Body of pancreas (tissue), 4 donors: ENCODE measurements at regions not wholly inside any gene's neighbourhood (a gene's known extent, or its start where the extent isn't known, plus 50 kb on each side); places are given as distances from the start of the nearest gene placed in this dataset.

Experiments
- ATAC-seq: fragments of 150-250 bp; one replicate; pipeline ENCODE4 v1.9.1; 2016
- DNase-seq, 4 donors: peaks; one replicate each; pipeline ENCODE4 v3.0.0-alpha.2; 2019
- H3K27ac ChIP-seq, 4 donors: fragments of 200-600 bp; sonication (generic); 1 replicate in 3 of 4; 2 replicates in 1 of 4; pipeline versions ENCODE4 v1.5.1 to v1.6.1; 2016 to 2019; ENCODE audit warnings: mild to moderate bottlenecking in 1 of 4, mixed read lengths in 1 of 4, moderate library complexity in 1 of 4
- H3K27me3 ChIP-seq, 2 donors: fragments of 200-600 bp; sonication (generic); one replicate each; pipeline ENCODE4 v1.6.0; 2016; ENCODE audit warnings: mild to moderate bottlenecking in 1 of 2
- H3K36me3 ChIP-seq, 2 donors: fragments of 200-600 bp; sonication (generic); replicated peaks in 1 of 2; 2 replicates each; pipeline ENCODE4 v1.5.1; 2016; ENCODE audit warnings: low read depth in 2 of 2; ENCODE audit not compliant: insufficient read depth in 1 of 2
- H3K4me1 ChIP-seq: fragments of 200-600 bp; sonication (generic); one replicate; pipeline ENCODE4 v1.6.0; 2016
- H3K4me3 ChIP-seq, 2 donors: fragments of 200-600 bp; sonication (generic); 1 replicate in 1 of 2; 2 replicates in 1 of 2; pipeline ENCODE4 v1.5.1; 2016 to 2019
- H3K9me3 ChIP-seq, 3 donors: fragments of 200-600 bp; sonication (generic); 1 replicate in 2 of 3; 2 replicates in 1 of 3; pipeline ENCODE4 v1.5.1; 2016
- CTCF ChIP-seq, 7 experiments: fragments of 450-650 bp in 4 of 7; fragments of 200-600 bp in 3 of 7; sonication (generic) in 3 of 7; IDR thresholded peaks; one replicate each; pipeline ENCODE4 v1.5.1; 2016 to 2019; ENCODE audit warnings: antibody characterized with exemption in 7 of 7
- POLR2A ChIP-seq, 3 donors: fragments of 450-650 bp; IDR thresholded peaks; one replicate each; pipeline ENCODE4 v1.6.1; 2016; ENCODE audit warnings: antibody characterized with exemption in 3 of 3, mild to moderate bottlenecking in 2 of 3
- WGBS, 2 donors: methylation state at CpG; one replicate each; pipeline ENCODE4 v1.1.5; 2017; 5-methylcytosine and 5-hydroxymethylcytosine counted together
- intact Hi-C: fragments of 100-400 bp; cut with DNase I; formaldehyde crosslinking; loops from one replicate; pipeline ENCODE4 v1.15.1; 2023

- ATAC-seq (peak; percentile 60), DNase-seq (peak; percentile 57 to 66 (median 62))
- H3K9me3 ChIP-seq, result no peaks in the 10 kb centered on the region
- H3K36me3 ChIP-seq, result no peaks in the 10 kb centered on the region
- H3K27me3 ChIP-seq, result no peaks in the 10 kb centered on the region
- intact Hi-C loops, result loop anchor here (5.0 to 10.0 kb wide), 2 partner anchors 52 to 639 kb away; no protein-coding TSS in a partner anchor
- no peaks in the 10 kb centered on the region for H3K4me1 ChIP-seq
- H3K27ac ChIP-seq, result no peak overlapping the region
- TF ChIP-seq POLR2A (IDR thresholded peaks at IDR 0.05), result no peak
- TF ChIP-seq CTCF (IDR thresholded peaks at IDR 0.05), result peak; percentile 56 to 85 (median 77)
- H3K4me3 ChIP-seq, result no peak overlapping the region
- 50 to 53% methylated on average over 11 to 12 of the region's 12 CpGs for WGBS, 2 donors
Observed at GRCh38 chr9:4366591-4367330, 66.9 kb upstream of the GLIS3 start.

- 73 to 76% methylated on average over 4 of the region's 4 CpGs for WGBS, 2 donors
- H3K27ac ChIP-seq, result no peak overlapping the region
- H3K27me3 ChIP-seq, result no peaks in the 10 kb centered on the region
- ATAC-seq, result no peak
- TF ChIP-seq CTCF (IDR thresholded peaks at IDR 0.05), result no peak
- TF ChIP-seq POLR2A (IDR thresholded peaks at IDR 0.05), result no peak
- DNase-seq, result no peak
- no peak overlapping the region for H3K4me3 ChIP-seq
- no peaks in the 10 kb centered on the region for H3K9me3 ChIP-seq
- intact Hi-C loops, result loop anchor here (5.0 to 10.0 kb wide), 2 partner anchors 50 to 638 kb away; no protein-coding TSS in a partner anchor
- H3K4me1 ChIP-seq, result no peaks in the 10 kb centered on the region
- H3K36me3 ChIP-seq, result no peaks in the 10 kb centered on the region
Observed at GRCh38 chr9:4365055-4365454, 65.2 kb upstream of the GLIS3 start.

GRCh38 chr9:4362281-4362680 lies 62.4 kb upstream of the GLIS3 start:
- H3K4me3 ChIP-seq, result no peak overlapping the region
- intact Hi-C loops, result loop anchor here (10.0 kb wide), 1 partner anchor 47 kb away; no protein-coding TSS in a partner anchor
- no peak overlapping the region for H3K27ac ChIP-seq
- H3K36me3 ChIP-seq, result no peaks in the 10 kb centered on the region
- ATAC-seq (no peak), DNase-seq (no peak)
- no peaks in the 10 kb centered on the region for H3K27me3 ChIP-seq
- no peaks in the 10 kb centered on the region for H3K9me3 ChIP-seq
- TF ChIP-seq CTCF (IDR thresholded peaks at IDR 0.05), result no peak
- 74 to 85% methylated on average over 4 of the region's 4 CpGs for WGBS, 2 donors
- no peaks in the 10 kb centered on the region for H3K4me1 ChIP-seq

DNA sequence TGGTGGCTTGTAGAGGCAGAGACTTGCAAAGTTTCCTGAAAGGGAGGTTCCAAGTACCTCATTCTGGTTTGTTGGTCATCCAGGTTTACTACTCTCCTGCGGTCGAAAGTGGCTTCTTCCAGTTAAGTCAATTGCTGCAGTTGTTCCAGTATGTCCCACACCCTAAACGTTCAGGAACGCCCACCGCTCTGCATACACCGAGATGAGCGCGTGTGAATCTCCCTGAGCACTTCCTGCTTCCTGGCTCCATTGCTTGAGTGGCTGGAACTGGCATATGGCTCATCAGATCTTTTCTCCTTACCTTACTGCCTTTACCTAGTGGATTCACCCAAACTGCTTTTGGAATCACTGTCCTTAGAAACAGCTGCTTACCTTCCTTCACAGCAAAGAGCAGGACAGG lies 59.1 kb upstream of the GLIS3 start:
- H3K27ac ChIP-seq, result no peak overlapping the region
- H3K36me3 ChIP-seq, result no peaks in the 10 kb centered on the region
- TF ChIP-seq POLR2A (IDR thresholded peaks at IDR 0.05), result no peak
- TF ChIP-seq CTCF (IDR thresholded peaks at IDR 0.05), result no peak
- H3K9me3 ChIP-seq, result no peaks in the 10 kb centered on the region
- ATAC-seq, result no peak
- 84 to 87% methylated on average over 8 of the region's 8 CpGs for WGBS, 2 donors
- no peak overlapping the region for H3K4me3 ChIP-seq
- intact Hi-C loops, result no loop called here
- no peaks in the 10 kb centered on the region for H3K27me3 ChIP-seq
- H3K4me1 ChIP-seq, result no peaks in the 10 kb centered on the region
- no peak for DNase-seq

DNA sequence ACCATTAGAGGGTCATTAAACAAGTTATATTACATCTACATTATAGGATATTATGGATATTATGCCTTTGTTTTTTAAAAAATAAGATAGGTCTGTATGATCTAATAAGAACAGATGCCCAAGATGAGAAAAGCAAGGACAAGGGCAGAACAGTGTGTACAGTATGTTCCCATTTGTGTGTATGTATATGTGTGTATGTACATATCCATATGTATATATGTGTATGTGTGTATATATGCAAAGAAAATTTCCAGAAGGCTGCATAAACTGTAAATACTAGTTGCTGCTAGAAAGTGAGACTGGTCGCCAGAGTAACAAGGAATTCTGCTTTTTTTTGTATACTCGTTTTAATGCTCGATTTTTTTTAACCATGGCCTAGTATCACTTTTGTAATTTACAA lies 58.1 kb upstream of the GLIS3 start:
- DNase-seq (no peak), ATAC-seq (no peak)
- H3K27ac ChIP-seq, result no peak overlapping the region
- intact Hi-C loops, result no loop called here
- H3K9me3 ChIP-seq, result no peaks in the 10 kb centered on the region
- 61 to 74% methylated on average over 3 of the region's 3 CpGs for WGBS, 2 donors
- TF ChIP-seq POLR2A (IDR thresholded peaks at IDR 0.05) (no peak), CTCF (IDR thresholded peaks at IDR 0.05) (no peak)
- no peaks in the 10 kb centered on the region for H3K27me3 ChIP-seq
- no peak overlapping the region for H3K4me3 ChIP-seq
- no peaks in the 10 kb centered on the region for H3K4me1 ChIP-seq
- H3K36me3 ChIP-seq, result no peaks in the 10 kb centered on the region
